GM12801 (cell line): ENCODE measurements at regions not wholly inside any gene's neighbourhood (a gene's known extent, or its start where the extent isn't known, plus 50 kb on each side); places are given as distances from the start of the nearest gene placed in this dataset.

Source experiments
- CTCF ChIP-seq: IDR thresholded peaks from one replicate; pipeline ENCODE4 v1.5.1; 2011; ENCODE audit warnings: control low read depth; ENCODE audit not compliant: insufficient read length; ENCODE audit errors: extremely low read depth

DNA sequence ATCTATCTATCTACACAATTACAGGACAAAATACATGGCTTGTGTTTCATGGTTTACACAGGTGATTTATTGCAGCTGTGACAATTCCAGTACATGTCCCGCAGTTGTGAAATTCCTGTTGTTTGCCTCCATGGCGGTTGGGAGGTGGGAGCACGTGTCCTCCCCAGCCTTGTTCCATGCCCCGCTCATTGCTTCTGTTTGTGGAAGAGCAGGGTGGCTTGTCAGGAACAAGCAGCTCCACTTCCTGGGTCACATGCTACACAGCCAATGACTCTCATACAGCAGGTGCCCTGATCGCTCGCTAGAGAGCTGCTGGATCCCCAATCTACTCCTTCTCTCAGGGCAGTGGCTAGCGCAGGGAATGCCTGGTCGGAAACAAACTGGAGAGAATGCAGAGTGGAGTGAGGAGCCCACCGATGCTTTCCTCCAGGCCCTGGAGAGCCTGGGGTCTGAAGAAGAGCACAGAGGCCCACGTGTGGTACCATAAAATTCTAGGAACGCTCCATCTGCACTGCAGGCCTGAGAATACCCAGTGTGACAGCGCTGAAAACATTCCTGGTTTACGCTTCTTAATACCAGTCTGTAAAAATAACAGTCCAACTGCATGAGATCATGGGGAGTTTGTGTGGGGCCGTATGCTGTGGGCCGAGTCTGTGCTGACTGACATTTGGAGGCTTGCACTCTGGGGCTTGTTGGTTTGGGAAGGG lies 270.6 kb upstream of the RGMA start:
- TF ChIP-seq CTCF = no peak

GRCh38 chr15:93359060-93359408 lies 270.0 kb upstream of the RGMA start:
- TF ChIP-seq CTCF = no peak

GRCh38 chr15:93358166-93359059 lies 269.4 kb upstream of the RGMA start:
- TF ChIP-seq CTCF = no peak

DNA sequence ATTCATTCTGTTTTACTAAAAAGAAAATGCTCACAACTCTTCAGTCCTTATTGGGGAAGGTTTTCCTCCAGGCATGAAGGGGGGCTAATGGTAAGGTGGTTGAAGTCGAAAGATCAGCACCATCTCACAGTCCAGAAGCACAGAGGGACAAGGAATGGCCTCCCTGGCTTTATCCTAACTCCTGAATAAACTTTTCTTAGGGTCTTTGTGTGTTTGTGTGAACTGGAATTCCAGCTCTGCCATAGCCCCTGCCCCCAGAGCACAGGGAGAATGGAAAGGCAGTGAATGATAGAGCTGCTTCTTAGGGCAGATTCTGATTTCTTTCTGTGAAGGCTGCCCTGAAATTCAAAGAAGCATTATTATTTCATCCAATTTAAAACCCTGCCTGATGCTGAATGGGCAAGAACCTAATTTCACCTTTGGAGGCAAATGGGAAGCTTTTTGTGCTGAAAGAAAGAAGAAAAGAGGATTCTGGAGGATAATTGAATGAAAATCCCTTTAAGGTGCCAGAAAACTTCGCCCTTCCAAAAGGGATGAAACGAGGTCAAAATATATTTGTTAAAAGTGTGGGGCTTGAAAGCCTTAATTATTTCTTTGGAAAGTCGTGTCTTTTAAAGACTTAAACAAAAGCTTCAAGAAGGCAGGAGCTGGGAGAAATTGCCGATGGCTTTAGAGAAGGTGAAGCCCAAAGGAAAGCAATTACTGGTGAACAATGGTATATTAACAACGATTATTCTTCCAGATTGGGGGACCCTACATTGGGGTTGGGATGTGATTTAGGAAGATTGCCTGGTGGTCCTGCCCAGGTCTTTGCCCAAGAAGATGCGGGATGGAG lies 259.9 kb upstream of the RGMA start:
- TF ChIP-seq CTCF = no peak

DNA sequence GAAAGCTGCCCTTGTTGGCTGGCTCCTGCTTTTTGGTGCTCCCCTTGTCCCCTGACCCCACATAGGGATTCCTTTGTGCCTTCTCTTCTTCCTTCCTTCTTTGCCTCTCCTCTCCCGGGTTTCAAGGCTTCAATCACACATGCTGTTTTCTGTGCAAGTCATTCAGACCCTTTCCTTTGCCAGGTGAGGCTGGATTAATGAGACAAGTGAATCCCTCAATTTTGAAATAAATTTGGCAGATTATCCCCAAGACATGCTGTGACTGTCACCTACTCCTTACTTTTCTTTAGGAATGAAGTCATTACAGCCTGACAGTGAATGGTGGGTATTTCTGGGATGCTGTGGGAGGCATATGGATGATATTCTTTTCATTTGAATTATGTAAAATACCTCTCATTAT lies 259.0 kb upstream of the RGMA start:
- no peak for TF ChIP-seq CTCF

GRCh38 chr15:93345981-93346380 lies 257.0 kb upstream of the RGMA start:
- no peak for TF ChIP-seq CTCF

DNA sequence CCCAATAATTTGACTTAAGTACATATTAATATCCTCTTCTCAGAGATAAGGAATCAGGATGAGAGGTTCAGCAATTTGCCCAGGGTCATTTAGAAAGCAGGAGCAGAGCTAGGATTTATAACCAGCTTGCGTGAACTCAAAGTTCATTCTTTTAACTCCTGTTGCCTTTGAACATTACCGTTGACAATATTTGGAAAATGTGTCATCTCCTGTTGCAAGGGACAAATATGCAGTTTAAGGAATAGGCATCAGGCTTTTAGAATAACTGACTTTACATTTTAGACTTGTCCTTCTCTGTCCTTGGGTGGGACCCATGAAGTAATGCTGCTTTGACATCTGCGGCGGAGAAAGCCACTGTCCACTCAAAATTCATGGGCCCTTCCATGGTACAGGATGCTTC lies 252.2 kb upstream of the RGMA start:
- no peak for TF ChIP-seq CTCF
